Dendritic cell treated with granulocyte-macrophage colony-stimulating factor and Interleukin-4, amounts not matched to agents 40 ng/mL and 50 ng/mL, for 4 days (primary cell): ENCODE measurements at regions not wholly inside any gene's neighbourhood (a gene's known extent, or its start where the extent isn't known, plus 50 kb on each side); places are given as distances from the start of the nearest gene placed in this dataset.

Source experiments
- H3K27ac Mint-ChIP-seq: one replicate; pipeline ENCODE4 v1.8.0; 2022; ENCODE audit warnings: mild to moderate bottlenecking, mixed read lengths
- H3K27me3 Mint-ChIP-seq: one replicate; pipeline ENCODE4 v1.8.0; 2022; ENCODE audit warnings: mild to moderate bottlenecking, mixed read lengths
- H3K36me3 Mint-ChIP-seq: one replicate; pipeline ENCODE4 v1.8.0; 2022; ENCODE audit warnings: low read depth, mixed read lengths
- H3K4me1 Mint-ChIP-seq: one replicate; pipeline ENCODE4 v1.8.0; 2022; ENCODE audit warnings: low read depth, mixed read lengths
- H3K4me3 Mint-ChIP-seq: one replicate; pipeline ENCODE4 v1.8.0; 2022; ENCODE audit warnings: mild to moderate bottlenecking, moderate library complexity, mixed read lengths
- H3K9me3 Mint-ChIP-seq: one replicate; pipeline ENCODE4 v1.8.0; 2022; ENCODE audit warnings: mixed read lengths
- intact Hi-C: fragments of 100-400 bp; cut with micrococcal nuclease; formaldehyde crosslinking; loops from one replicate; pipeline ENCODE4 v1.15.0; 2022

- no peaks in the 10 kb centered on the region for H3K36me3 Mint-ChIP-seq
- intact Hi-C loops: no loop called here
- no peak overlapping the region for H3K27ac Mint-ChIP-seq
- no peaks in the 10 kb centered on the region for H3K27me3 Mint-ChIP-seq
- H3K4me1 Mint-ChIP-seq: no peaks in the 10 kb centered on the region
- peaks cover 13% of the 10 kb centered on the region for H3K9me3 Mint-ChIP-seq
- no peak overlapping the region for H3K4me3 Mint-ChIP-seq
Observed at GRCh38 chr4:141783770-141784169, 147.4 kb downstream of the IL15 start.

- Mint-ChIP-seq H3K9me3 (no peaks in the 10 kb centered on the region), H3K36me3 (no peaks in the 10 kb centered on the region), H3K27ac (no peak overlapping the region), H3K4me1 (no peaks in the 10 kb centered on the region), H3K4me3 (no peak overlapping the region), H3K27me3 (no peaks in the 10 kb centered on the region)
- intact Hi-C loops: no loop called here
Observed at GRCh38 chr4:141786946-141787345, 150.6 kb downstream of the IL15 start.

GRCh38 chr4:141788169-141788915, 152.0 kb downstream of the IL15 start:
- Mint-ChIP-seq H3K36me3 (no peaks in the 10 kb centered on the region), H3K4me1 (no peaks in the 10 kb centered on the region), H3K4me3 (no peak overlapping the region), H3K9me3 (no peaks in the 10 kb centered on the region), H3K27me3 (no peaks in the 10 kb centered on the region), H3K27ac (no peak overlapping the region)
- intact Hi-C loops: no loop called here

- Mint-ChIP-seq H3K4me3 (no peak overlapping the region), H3K27ac (no peak overlapping the region), H3K36me3 (no peaks in the 10 kb centered on the region), H3K4me1 (no peaks in the 10 kb centered on the region), H3K27me3 (no peaks in the 10 kb centered on the region), H3K9me3 (no peaks in the 10 kb centered on the region)
- intact Hi-C loops: no loop called here
Observed at GRCh38 chr4:141789716-141790115, 153.3 kb downstream of the IL15 start.

GRCh38 chr4:141792164-141792563, 155.8 kb downstream of the IL15 start:
- Mint-ChIP-seq H3K27me3 (no peaks in the 10 kb centered on the region), H3K4me1 (no peaks in the 10 kb centered on the region), H3K9me3 (no peaks in the 10 kb centered on the region), H3K4me3 (no peak overlapping the region), H3K27ac (no peak overlapping the region), H3K36me3 (no peaks in the 10 kb centered on the region)
- intact Hi-C loops: no loop called here

- Mint-ChIP-seq H3K4me1 (no peaks in the 10 kb centered on the region), H3K27me3 (no peaks in the 10 kb centered on the region), H3K36me3 (no peaks in the 10 kb centered on the region), H3K27ac (no peak overlapping the region), H3K9me3 (no peaks in the 10 kb centered on the region), H3K4me3 (no peak overlapping the region)
- intact Hi-C loops: no loop called here
Observed at GRCh38 chr4:141797966-141798365, 161.6 kb downstream of the IL15 start.

- H3K4me1 Mint-ChIP-seq: no peaks in the 10 kb centered on the region
- intact Hi-C loops: no loop called here
- no peaks in the 10 kb centered on the region for H3K27me3 Mint-ChIP-seq
- H3K9me3 Mint-ChIP-seq: no peaks in the 10 kb centered on the region
- no peak overlapping the region for H3K4me3 Mint-ChIP-seq
- H3K36me3 Mint-ChIP-seq: no peaks in the 10 kb centered on the region
- H3K27ac Mint-ChIP-seq: no peak overlapping the region
Observed at GRCh38 chr4:141801558-141801957, 165.2 kb downstream of the IL15 start.

GRCh38 chr4:141802333-141802732, 165.9 kb downstream of the IL15 start:
- Mint-ChIP-seq H3K27ac (no peak overlapping the region), H3K9me3 (no peaks in the 10 kb centered on the region), H3K36me3 (no peaks in the 10 kb centered on the region), H3K4me3 (no peak overlapping the region), H3K4me1 (no peaks in the 10 kb centered on the region), H3K27me3 (no peaks in the 10 kb centered on the region)
- intact Hi-C loops: no loop called here

- no peaks in the 10 kb centered on the region for H3K9me3 Mint-ChIP-seq
- no peak overlapping the region for H3K4me3 Mint-ChIP-seq
- intact Hi-C loops: no loop called here
- no peaks in the 10 kb centered on the region for H3K4me1 Mint-ChIP-seq
- no peaks in the 10 kb centered on the region for H3K36me3 Mint-ChIP-seq
- no peak overlapping the region for H3K27ac Mint-ChIP-seq
- H3K27me3 Mint-ChIP-seq: no peaks in the 10 kb centered on the region
Observed at GRCh38 chr4:141804836-141805235, 168.5 kb downstream of the IL15 start.

GRCh38 chr4:141807103-141807891, 170.9 kb downstream of the IL15 start:
- H3K36me3 Mint-ChIP-seq: no peaks in the 10 kb centered on the region
- H3K9me3 Mint-ChIP-seq: no peaks in the 10 kb centered on the region
- intact Hi-C loops: no loop called here
- H3K4me3 Mint-ChIP-seq: no peak overlapping the region
- no peak overlapping the region for H3K27ac Mint-ChIP-seq
- no peaks in the 10 kb centered on the region for H3K4me1 Mint-ChIP-seq
- H3K27me3 Mint-ChIP-seq: no peaks in the 10 kb centered on the region

- H3K9me3 Mint-ChIP-seq: no peaks in the 10 kb centered on the region
- intact Hi-C loops: no loop called here
- no peak overlapping the region for H3K4me3 Mint-ChIP-seq
- H3K27me3 Mint-ChIP-seq: no peaks in the 10 kb centered on the region
- H3K36me3 Mint-ChIP-seq: no peaks in the 10 kb centered on the region
- H3K27ac Mint-ChIP-seq: no peak overlapping the region
- no peaks in the 10 kb centered on the region for H3K4me1 Mint-ChIP-seq
Observed at GRCh38 chr4:141810038-141810711, 173.8 kb downstream of the IL15 start.

- no peak overlapping the region for H3K4me3 Mint-ChIP-seq
- H3K9me3 Mint-ChIP-seq: no peaks in the 10 kb centered on the region
- no peak overlapping the region for H3K27ac Mint-ChIP-seq
- H3K27me3 Mint-ChIP-seq: no peaks in the 10 kb centered on the region
- no peaks in the 10 kb centered on the region for H3K36me3 Mint-ChIP-seq
- intact Hi-C loops: no loop called here
- no peaks in the 10 kb centered on the region for H3K4me1 Mint-ChIP-seq
Observed at GRCh38 chr4:141810712-141811375, 174.5 kb downstream of the IL15 start.

- Mint-ChIP-seq H3K4me3 (no peak overlapping the region), H3K27ac (no peak overlapping the region), H3K27me3 (no peaks in the 10 kb centered on the region), H3K9me3 (peaks cover 10% of the 10 kb centered on the region), H3K36me3 (no peaks in the 10 kb centered on the region), H3K4me1 (no peaks in the 10 kb centered on the region)
- intact Hi-C loops: no loop called here
Observed at GRCh38 chr4:141812158-141812557, 175.8 kb downstream of the IL15 start.

- H3K4me1 Mint-ChIP-seq: no peaks in the 10 kb centered on the region
- intact Hi-C loops: no loop called here
- H3K27me3 Mint-ChIP-seq: no peaks in the 10 kb centered on the region
- no peaks in the 10 kb centered on the region for H3K36me3 Mint-ChIP-seq
- no peak overlapping the region for H3K4me3 Mint-ChIP-seq
- H3K27ac Mint-ChIP-seq: no peak overlapping the region
- peaks cover 20% of the 10 kb centered on the region for H3K9me3 Mint-ChIP-seq
Observed at GRCh38 chr4:141814499-141814898, 178.1 kb downstream of the IL15 start.
